H1 (cell line): ENCODE measurements at regions not wholly inside any gene's neighbourhood (a gene's known extent, or its start where the extent isn't known, plus 50 kb on each side); places are given as distances from the start of the nearest gene placed in this dataset.

Source experiments
- JUN ChIP-seq: IDR thresholded peaks from 2 replicates; pipeline ENCODE4 v1.6.1; 2011; ENCODE audit warnings: low read depth, mild to moderate bottlenecking, improper control_type of control experiment, low read length
- POLR2AphosphoS5 ChIP-seq: IDR thresholded peaks from 2 replicates; pipeline ENCODE4 v1.6.1; 2011; ENCODE audit warnings: low read depth, low read length

DNA sequence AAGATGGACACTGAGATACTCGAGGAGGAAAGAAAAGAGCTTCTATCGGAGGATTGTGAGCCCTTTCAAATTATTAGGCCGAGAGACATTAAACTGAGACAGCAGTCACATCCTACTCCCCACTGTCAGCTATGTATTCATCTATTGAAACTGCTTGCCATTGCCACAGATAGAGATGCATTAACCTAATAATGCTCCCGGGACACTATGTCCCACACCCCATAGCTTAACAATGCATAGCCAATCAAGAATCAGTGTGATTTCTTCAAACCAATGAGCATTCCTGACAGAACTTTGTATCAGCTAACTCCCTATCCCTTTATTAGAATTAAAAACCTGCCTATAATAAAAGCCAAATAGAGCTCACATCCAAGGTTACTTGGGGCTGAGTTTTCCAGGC is 118.1 kb upstream of the NEIL3 start:
- no peak for TF ChIP-seq JUN
- no peak for TF ChIP-seq POLR2AphosphoS5
